Ramos (cell line): ENCODE measurements at regions not wholly inside any gene's neighbourhood (a gene's known extent, or its start where the extent isn't known, plus 50 kb on each side); places are given as distances from the start of the nearest gene placed in this dataset.

ENCODE experiments used
- in situ Hi-C: fragments of 300-500 bp; cut with MboI; formaldehyde crosslinking; loops from one replicate; pipeline ENCODE4 v1.14.3; 2022; ENCODE audit warnings: low sequenced_read_pairs; ENCODE audit not compliant: unreplicated experiment

DNA sequence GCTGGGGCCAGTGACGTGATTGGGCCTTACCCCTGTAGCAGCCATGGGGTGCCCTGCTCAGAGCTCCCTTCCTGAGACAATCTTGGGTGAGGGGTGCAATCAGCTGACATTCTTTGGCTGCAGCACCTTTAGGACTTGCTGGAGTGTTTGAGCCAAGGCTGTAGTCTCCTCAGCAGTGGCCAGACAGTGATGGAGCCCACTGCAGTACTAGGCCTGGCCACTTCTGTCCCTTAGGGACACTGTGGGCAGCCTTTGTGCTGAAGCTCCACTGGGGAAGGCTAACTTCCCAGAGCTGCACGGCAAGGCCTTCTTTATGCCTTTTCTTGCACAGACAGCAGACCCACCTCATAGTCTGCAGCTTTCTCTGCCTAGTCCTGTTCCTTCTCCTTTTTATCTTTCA is 284.9 kb upstream of the IGF1R start:
- in situ Hi-C loops: no loop called here

DNA sequence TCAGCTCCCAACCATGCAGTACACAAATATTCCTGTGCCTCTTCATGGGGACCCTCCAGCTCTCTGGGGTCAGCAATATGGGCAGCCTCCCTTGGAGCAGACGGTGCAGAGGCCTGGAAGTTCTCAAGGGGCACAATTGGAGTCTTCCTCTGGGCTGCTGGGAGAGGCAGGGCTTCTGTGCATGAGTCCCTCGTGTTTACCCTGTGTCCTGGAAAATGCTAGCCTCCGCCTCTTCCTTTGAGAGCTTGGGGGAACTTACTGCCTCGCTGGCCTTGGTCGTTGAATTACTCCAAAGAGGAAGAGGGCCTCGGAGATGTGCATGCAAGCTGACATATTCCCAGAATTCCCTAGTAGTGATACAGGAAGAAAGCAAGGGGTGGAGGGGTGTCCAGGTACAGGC is 284.4 kb upstream of the IGF1R start:
- in situ Hi-C loops: no loop called here

DNA sequence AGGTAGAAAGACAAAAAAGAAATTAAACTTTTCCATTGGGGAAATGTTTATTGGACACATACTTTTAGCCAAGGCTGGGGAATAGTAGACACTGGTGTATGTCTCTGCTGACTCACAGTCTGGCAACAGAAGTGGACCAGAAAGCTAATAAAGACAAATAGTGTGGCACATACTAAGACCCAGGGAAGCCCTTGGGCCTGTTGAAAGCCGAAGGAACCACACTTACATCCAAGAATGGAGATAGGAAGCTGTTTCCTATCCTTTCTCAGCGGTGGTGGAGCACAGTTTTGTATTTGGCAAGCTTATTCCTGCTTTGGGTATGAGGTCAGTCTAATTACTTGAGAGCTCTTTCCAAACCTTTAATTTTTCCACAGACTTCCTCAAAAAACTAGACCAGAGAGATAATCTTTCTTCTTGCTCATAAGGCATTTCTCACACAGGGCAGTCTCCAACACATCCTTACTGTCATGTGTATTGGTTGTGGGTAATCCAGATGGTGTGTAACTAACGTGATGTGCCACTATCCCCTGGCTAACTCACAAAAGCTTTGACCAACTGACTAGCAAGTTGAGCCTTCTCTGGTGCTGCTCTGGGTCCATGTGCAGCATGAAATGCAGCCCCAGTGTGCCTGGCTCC is 279.1 kb upstream of the IGF1R start:
- in situ Hi-C loops: no loop called here

GRCh38 chr15:98375513-98376340 is 272.6 kb upstream of the IGF1R start:
- in situ Hi-C loops: no loop called here

GRCh38 chr15:98380721-98381120 is 267.6 kb upstream of the IGF1R start:
- in situ Hi-C loops: no loop called here

DNA sequence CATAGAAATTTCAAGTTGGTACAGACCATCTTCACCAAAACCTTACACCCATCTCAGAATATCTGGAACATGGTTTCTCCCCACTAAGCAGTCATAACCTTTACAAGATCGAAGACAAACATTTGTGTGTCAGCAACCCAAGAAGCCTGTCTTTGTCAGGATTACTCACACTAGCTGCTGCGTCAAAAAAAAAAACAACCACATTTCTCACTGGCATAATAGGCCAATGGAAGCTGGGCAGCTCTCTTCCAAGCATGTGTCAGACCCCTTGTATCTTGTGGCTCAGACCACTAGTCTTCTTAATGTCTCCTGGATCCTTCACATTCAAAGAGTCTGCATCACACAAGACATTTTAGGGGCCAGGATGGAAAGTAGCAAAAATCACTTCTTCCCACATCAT is 266.9 kb upstream of the IGF1R start:
- in situ Hi-C loops: no loop called here

- in situ Hi-C loops: no loop called here
These were observed 266.2 kb upstream of the IGF1R start for GRCh38 chr15:98382139-98382538.

DNA sequence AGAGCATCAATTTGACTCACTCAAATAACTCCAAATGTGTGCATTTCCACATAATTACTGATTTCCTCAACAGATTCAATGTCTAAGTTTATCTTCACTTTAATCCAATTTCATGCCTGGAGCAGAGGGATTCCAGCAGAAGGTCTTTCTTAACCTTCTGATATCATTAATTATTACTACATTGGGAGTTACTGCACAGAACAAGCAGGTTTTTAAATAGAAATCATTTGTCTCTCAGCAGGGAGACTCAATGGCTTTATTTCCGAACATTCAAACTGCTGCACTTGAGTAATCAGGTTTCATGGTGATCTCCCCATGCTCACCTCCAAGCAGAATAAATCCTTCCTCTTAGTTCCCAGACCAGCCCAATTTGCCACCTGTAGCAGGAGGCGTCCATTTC is 264.8 kb upstream of the IGF1R start:
- in situ Hi-C loops: no loop called here

- in situ Hi-C loops: no loop called here
These were observed 263.9 kb upstream of the IGF1R start for GRCh38 chr15:98384328-98385029.

DNA sequence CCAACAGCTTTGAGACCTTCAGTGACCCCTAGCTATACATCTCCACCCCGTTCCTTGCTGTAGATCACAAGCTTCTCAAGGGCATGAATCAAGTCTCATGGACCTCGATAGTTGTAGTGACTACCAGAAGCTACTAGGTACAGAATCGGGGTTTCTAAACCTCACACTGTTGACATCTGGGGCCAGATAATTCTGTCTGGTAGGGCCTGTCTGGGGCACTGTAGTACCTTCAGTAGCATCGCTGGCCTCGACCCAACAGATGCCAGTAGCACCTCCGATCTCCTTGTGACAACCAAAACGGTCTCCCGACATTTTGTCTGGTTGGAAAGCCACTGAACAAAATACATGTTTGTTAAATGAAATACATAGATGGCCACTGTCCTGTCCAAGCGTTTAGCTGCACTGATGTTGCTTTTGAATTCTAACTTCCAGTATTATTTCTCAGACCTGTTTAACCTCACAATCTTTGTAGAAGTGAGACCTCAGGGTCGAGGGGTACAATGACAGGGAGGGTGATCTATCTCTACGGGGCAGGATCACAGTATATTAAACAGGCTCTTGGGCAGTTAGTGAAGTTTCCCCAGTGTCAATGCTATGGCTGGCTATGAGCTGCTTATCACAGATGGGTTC is 262.5 kb upstream of the IGF1R start:
- in situ Hi-C loops: no loop called here

GRCh38 chr15:98386561-98386960 is 261.8 kb upstream of the IGF1R start:
- in situ Hi-C loops: no loop called here

DNA sequence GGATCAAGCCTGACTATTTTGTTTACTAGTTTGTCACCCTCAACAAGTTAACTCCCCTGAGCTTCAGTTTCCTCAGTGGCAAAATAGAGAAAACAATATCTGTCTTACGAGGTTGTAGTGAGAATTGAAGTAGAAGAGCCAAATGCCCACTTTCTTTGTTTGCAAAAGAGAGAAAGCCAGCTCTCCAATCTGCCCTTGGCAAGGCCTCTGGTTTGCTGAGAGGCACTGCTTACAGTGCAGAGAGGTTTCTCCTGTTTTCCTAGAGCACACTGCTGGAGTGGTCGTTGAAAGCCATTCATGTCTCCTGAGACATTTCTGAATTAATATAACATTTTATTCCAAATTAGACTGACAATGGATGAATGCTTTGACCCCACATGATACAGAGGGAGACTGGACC is 260.5 kb upstream of the IGF1R start:
- in situ Hi-C loops: no loop called here

DNA sequence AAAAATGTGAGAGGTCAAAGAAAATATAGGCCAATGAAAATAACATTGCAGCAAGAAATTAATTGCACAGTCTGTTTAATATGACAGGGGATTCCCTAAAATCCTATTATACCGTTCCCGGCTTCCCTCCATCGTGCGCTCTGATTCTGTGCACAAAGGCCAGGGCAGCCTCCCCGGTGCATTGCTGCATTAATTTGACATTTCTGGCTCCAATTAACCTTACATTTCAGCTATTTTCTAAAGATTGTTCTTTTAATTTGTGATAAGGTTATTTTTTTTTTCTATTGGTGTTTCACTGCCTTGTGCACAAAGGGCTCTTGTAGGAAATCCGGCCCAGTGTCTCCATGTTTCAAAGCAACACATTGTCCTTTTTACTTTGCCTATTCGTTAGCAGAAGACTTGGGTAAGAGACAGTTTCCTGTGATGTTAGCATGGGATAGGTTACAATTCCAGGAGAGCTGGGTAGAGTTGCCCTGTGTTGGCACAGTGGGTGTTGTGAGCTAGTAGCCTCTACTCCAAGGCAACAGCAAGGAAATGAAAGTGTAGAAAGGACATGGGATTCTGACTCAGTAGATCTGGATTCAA is 257.3 kb upstream of the IGF1R start:
- in situ Hi-C loops: no loop called here

DNA sequence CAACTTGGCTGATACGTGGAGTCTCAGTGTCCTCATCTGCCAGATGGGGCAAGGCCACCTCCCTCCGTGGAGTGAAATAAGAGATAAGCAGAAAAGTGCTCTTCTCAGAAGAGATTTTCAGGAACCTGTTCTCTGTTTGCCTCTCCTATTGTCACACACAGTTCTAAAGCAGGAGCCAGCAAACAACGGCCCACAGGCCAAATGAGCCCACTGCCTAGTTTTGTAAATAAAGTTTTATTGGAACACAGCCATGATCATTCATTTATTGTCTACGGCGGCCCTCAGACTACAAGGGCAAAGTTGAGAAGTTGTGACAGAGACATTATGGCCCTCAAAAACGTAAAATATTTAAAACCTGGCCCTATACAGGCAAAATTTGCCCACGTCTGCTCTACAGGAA is 256.8 kb upstream of the IGF1R start:
- in situ Hi-C loops: no loop called here

- in situ Hi-C loops: no loop called here
These were observed 254.9 kb upstream of the IGF1R start for GRCh38 chr15:98393471-98393870.

- in situ Hi-C loops: no loop called here
These were observed 253.8 kb upstream of the IGF1R start for GRCh38 chr15:98394546-98394945.

DNA sequence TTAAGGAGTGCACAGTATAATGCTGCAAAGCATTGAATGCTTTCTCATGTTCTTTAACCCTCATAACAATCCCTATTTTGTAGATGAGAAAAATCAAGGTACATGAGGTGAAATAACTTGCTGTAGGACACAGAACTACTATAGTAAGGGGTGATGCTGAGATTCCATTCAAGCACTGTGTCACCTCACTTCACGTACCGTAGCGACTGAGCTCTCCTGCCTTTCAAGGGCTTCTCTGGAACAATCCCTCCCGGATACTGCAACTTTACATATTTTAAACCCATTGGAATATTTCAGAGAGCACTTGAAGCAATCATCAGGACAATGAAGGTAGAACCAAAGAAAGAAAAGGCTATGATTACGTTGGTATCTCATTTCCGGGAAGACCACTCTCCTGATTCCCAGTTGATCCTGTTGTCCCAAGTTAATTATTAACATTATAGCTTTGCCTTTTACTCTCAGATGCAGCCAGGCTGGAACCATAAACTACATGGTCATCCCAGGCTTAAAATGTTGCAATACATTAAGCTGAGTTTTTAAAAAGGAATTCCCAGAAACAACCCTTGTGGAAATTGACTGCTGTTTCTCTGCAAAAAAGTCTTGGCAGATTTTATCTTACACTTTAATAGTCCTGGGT is 252.2 kb upstream of the IGF1R start:
- in situ Hi-C loops: no loop called here

DNA sequence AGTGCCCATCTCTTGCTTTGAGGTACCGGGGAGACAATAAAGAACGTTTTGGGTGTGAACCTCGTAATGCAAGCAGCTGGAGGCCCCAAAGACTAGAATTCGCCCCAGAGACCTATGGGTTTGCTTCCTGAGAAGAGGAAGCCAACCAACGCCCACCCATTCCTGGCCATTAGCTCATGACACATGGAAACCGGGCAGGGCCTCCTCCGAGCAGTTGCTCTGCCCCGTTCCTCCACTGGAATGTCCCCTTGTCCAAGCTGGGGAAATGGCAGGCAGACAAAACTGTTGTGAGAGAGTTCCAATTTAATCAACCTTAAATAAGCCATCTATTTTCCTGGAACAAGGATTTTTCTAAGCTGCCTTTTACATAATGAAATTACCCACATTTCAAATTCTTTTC is 250.9 kb upstream of the IGF1R start:
- in situ Hi-C loops: no loop called here

GRCh38 chr15:98398056-98398455 is 250.3 kb upstream of the IGF1R start:
- in situ Hi-C loops: no loop called here

DNA sequence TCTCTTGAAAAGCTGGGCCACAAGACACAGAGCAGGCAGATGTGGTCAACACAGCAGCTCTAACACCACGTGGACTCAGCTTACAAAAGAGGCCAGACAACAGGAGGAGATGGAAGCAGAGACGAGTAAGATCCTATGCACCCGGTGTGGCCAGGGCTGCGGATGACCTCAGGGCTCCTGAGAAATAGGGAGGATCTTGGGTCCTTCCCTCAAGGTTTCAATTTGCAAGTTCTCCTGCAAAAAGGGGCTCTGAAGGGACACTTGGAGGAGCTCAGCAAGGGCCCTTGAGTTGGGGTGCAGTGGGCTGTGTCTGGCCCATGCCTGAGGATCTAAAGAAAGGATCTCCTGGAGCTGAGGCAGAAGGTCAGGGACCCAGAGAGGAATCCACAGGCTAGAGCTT is 249.5 kb upstream of the IGF1R start:
- in situ Hi-C loops: no loop called here
